Hindlimb muscle (tissue), 1 donor: ENCODE measurements at regions not wholly inside any gene's neighbourhood (a gene's known extent, or its start where the extent isn't known, plus 50 kb on each side); places are given as distances from the start of the nearest gene placed in this dataset.

Experiments used
- DNase-seq: peaks from one replicate; pipeline ENCODE4 v3.0.0-alpha.2; 2013

GRCh38 chr9:73459817-73460216 is 308.2 kb downstream of the ANXA1 start:
- no peak for DNase-seq

- no peak for DNase-seq
Measured at GRCh38 chr9:73468716-73469115, 317.1 kb downstream of the ANXA1 start.

GRCh38 chr9:73470766-73471165 is 319.1 kb downstream of the ANXA1 start:
- DNase-seq: no peak

GRCh38 chr9:73474002-73474600 is 322.4 kb downstream of the ANXA1 start:
- no peak for DNase-seq

- DNase-seq: no peak
Measured at GRCh38 chr9:73474625-73475024, 323.0 kb downstream of the ANXA1 start.

GRCh38 chr9:73494894-73495293 is 343.2 kb downstream of the ANXA1 start:
- DNase-seq: no peak

- no peak for DNase-seq
Measured at GRCh38 chr9:73497796-73498195, 346.1 kb downstream of the ANXA1 start.

- no peak for DNase-seq
Measured at GRCh38 chr9:73515216-73515615, 363.6 kb downstream of the ANXA1 start.

GRCh38 chr9:73523391-73523790 is 371.7 kb downstream of the ANXA1 start:
- DNase-seq: no peak

GRCh38 chr9:73525350-73525749 is 373.7 kb downstream of the ANXA1 start:
- no peak for DNase-seq

- DNase-seq: no peak
Measured at GRCh38 chr9:73527521-73527920, 375.9 kb downstream of the ANXA1 start.

- no peak for DNase-seq
Measured at GRCh38 chr9:73528926-73529325, 377.3 kb downstream of the ANXA1 start.

GRCh38 chr9:73529666-73530065 is 378.0 kb downstream of the ANXA1 start:
- no peak for DNase-seq

GRCh38 chr9:73531051-73531532 is 379.4 kb downstream of the ANXA1 start:
- no peak for DNase-seq

- no peak for DNase-seq
Measured at GRCh38 chr9:73531658-73532057, 380.0 kb downstream of the ANXA1 start.

GRCh38 chr9:73532985-73533384 is 381.3 kb downstream of the ANXA1 start:
- no peak for DNase-seq

- no peak for DNase-seq
Measured at GRCh38 chr9:73536403-73536802, 384.7 kb downstream of the ANXA1 start.

- no peak for DNase-seq
Measured at GRCh38 chr9:73537561-73537960, 385.9 kb downstream of the ANXA1 start.

- DNase-seq: no peak
Measured at GRCh38 chr9:73539881-73540390, 388.3 kb downstream of the ANXA1 start.

- DNase-seq: no peak
Measured at GRCh38 chr9:73541923-73542322, 390.3 kb downstream of the ANXA1 start.

GRCh38 chr9:73543727-73544126 is 392.1 kb downstream of the ANXA1 start:
- no peak for DNase-seq

- DNase-seq: no peak
Measured at GRCh38 chr9:73548201-73548600, 396.5 kb downstream of the ANXA1 start.

GRCh38 chr9:73549991-73550390 is 398.3 kb downstream of the ANXA1 start:
- DNase-seq: no peak

GRCh38 chr9:73553295-73553694 is 401.6 kb downstream of the ANXA1 start:
- DNase-seq: no peak

- DNase-seq: no peak
Measured at GRCh38 chr9:73558471-73558870, 406.8 kb downstream of the ANXA1 start.
